ENCODE measurements at regions not wholly inside any gene's neighbourhood (a gene's known extent, or its start where the extent isn't known, plus 50 kb on each side); places are given as distances from the start of the nearest gene placed in this dataset.

DNA sequence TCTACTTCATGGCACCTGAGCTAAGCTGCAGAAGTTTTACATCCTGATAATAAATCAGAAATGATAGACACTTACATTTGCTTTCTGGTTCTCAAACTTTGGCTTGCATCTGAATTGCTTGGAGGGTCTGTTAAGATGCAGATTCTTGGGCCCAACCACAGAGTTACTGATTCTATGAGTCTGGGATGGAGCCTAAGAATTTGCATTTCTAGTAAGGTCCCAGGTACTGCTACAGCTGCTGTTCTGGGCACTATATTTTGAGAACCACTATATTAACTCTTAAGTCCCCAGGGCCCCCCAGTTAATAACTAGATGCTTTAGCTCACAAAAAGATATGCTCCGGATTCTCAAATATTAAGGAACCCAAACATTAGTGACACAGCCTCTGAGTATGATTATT lies 69.8 kb upstream of the DAB2 start:
- DNase-seq = no peak

DNA sequence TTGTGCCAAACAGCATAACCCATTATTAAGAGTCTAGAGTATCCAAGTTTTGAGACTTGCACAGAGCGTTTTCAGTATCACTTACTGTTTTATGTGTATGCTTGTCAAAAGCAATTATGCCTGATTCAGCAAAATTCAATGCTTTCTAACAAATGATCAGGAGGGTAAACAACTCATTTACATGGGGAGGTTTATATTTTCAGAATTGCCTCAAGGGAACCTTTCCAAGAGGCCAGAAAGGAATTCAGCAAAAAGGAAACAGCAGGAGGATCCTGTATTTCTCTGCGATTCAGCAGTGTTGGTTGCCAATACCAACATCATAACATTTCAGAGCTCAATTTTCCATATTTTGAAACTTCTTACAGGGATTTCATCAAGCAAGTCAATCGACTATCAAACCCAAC lies 69.3 kb upstream of the DAB2 start:
- no peak for DNase-seq

DNA sequence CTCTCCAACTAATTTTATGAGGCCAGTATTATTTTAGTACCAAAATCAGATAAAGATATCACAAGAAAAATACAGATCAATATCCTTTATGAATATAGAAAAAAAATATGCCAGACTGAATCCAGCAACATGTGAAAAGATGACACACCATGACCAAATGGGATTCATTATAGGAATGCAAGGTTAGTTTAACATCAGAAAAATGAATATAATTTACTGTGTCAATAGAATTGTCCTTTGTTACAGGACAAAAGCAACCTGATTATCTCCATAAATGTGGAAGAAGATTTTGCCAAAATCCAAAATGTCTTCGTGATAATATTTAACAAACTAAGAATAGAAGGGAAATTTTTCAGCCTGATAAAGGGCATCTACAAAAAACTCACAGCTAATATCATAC lies 66.4 kb upstream of the DAB2 start:
- DNase-seq = no peak

DNA sequence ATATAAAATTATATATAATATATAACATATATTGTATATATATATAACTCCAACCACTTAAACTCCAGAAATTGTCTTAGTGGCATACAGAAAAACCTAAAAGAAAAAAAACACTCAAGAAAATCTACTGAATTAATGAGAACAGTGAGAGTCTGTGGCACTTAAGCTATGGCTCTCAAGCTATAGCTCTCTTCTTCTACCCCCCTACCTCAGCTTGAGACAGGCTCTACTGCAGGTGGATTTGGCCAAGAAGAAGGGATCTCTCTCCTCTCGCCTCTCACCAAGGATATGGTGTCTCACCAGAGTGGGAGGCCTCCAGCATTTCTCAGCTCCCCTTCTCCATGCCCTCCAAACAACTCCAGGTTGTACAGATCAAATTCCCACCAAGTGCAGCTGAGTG lies 64.5 kb upstream of the DAB2 start:
- DNase-seq = no peak

DNA sequence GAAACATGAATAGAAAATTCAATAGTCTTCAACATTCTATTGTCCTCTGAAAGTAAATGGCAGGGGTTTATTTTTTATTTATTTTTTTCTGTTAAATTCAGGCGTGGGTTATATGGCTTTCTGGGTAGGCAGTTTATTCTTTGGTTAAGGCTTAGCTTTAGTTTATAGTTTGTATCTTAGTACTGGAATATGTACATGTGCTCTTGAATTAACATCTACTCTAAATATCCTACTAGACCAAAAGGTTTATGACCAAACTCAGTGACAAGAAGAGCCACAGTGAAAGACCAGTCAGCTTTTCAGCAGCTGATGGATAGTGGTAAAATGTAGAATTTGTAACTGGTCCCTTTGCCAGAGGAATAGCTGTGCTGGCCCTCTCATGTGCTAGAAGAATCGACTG lies 62.0 kb upstream of the DAB2 start:
- no peak for DNase-seq

DNA sequence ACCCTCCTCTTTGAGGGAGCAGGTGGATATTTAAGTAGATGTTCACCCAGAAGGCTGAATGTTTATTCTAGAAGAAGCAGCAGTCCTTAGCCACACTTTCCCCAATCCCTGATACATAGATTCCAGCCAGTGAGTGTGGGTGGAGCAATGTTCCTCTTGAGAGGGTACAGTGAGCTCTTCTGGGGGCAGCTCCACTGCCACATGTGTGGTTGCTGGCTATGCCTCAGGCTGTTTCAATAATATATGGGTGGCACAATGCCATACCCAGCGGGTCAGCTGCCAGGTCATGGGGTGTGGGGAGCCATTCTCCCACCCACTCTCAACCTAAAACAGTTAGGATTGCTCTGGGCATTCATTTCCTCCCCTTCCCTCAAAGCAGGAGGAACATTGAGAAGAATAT lies 61.6 kb upstream of the DAB2 start:
- no peak for DNase-seq

DNA sequence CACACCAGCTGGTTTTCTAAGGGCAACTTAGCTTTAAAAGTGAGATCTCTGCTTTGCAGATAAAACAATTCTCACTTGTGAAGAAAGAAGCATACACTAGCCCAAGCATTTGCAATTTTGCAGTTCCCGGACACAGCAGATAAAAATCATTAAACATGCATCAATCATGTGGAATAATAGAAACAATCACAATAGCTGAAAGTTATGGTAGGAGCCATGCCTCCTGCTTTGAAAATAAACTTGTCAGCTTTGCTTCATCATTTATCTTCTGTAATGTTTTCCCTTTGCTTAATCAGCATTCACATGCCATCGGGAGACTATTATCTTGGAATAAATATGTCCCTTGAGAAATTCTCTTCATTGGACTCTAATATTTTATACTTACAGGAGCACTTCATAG lies 60.3 kb upstream of the DAB2 start:
- DNase-seq = no peak

DNA sequence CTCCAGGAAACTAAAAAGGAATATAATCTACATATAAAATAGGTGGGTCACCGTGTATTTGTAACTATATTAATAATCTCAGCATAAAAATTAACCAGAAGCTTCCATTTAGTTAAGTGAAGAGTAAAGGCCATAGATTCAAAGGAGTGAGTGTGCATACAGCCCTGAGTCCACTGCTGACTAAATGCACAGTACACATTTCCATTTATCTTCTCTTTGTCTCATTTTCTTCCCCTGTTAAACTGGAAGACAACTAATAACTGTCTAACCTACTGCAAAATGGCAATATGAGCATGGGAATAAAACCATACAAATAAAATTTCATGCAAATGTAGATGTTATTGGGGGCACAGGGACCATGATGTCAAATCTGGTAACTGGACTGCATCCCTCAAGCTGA lies 59.9 kb upstream of the DAB2 start:
- no peak for DNase-seq

DNA sequence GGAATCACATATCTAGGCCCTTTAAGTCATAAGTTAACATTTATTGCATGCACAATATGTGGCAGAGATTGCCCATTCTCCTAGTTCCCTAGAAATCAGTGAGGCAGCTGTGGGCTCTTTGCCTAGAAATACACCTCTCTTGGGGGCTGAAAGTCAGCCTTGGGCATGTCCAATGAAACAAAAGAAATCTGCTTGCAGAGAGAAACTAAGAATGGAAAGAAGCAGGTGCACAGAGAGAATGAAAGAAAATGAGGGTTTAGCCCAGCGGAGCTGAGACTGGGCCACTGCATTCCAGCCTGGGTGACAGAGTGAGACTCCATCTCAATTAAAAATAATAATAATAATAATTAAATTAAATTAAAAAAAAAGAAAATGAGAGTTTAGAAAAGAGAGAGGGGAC lies 57.3 kb upstream of the DAB2 start:
- DNase-seq = no peak

DNA sequence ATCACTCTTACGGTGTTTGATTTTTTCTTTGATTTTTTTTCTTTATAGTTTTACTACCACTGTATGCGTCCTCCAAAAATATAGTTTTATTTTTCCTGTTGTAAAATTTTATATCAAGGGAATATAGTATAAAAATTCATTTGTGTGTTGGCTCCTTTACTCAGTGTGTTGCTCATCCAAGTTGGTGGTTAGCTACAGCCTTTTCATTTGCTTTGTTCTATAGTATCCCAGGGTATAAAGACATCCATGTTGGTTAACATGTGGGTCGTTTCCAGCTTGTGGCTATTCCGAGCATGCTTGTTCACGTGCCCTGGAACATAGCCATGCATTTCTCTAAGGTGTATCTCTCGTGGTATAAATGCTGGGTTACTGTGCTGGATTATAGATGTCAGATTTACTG lies 54.8 kb upstream of the DAB2 start:
- DNase-seq = no peak

DNA sequence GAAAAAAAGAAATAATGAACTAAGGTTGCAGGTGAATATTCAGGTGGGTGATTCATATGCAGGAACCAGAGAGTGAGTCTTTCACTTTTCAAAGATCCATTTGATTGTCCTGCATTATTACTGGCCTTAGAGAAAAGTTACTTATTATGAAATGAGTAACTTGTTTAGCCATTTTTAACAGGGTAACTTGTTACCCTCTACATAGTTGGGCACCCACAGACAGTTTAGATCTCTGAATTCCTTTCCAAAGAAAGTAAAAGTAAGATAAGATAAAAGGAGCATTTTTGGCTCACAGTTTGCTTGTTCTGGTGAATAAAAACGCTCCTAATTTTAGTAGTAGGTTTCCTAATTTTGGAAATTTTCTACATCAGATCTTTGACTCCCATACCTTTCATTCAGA lies 54.1 kb upstream of the DAB2 start:
- no peak for DNase-seq

DNA sequence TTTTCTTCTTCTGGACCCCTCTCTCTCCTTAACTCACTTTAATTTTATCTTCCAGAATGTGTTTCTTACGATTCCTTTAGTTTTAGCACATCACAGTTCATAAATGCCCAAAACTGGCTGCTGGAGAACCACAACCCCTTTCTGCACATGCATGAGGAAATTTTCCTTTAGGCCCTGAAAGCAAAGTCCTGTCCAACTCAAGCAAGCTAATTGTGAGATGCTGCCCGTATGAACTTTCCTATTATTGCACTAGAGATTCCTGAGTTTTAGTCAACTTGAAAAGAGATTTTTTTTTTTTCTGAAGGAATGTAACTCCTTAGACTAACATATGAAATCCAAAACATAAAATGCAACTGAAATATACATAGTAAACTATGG lies 52.1 kb upstream of the DAB2 start:
- no peak for DNase-seq

DNA sequence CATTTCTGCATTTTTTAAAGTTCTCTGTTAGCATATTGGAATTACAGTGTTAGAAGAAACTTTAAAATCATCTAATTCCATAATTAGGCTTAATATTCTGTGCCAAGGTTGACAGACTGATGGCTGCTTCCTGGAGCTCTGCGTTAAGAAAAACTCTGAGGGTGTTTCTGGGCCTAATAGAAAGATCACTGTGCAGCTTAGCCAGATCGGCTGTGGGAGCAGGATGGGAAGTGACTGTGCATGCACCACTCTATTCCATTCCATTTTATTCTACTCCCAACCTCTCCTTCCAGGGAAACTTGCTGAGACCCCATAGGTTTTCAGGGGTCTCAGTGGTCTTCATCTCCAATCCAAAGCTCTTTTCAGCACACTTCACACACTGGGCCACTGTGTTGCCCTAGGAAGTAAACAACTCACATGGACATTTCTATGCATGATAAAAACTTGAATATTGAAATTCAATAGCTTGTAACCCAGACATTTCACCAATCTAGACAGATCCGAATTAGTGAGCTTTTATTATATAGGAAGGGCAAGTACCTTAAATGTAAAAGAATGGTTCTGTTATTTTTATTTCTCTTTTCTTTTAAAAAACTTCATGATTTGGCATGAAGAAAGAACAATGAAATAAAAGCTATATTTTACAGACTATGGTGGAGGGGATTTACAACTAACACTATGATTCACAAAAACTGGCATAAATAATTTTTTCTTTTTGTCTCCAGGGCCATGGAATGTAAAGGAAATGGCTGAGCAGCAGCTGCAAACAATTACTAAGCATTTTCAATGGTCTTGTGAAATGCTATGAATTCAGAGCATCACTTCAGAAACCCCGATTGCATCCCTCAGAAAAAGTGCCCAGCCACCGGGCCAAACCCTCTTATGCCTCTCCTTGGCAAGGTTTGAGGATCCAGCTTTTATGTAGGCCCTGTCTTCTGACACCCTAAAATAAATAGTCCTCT lies 51.4 kb upstream of the DAB2 start:
- DNase-seq = no peak

DNA sequence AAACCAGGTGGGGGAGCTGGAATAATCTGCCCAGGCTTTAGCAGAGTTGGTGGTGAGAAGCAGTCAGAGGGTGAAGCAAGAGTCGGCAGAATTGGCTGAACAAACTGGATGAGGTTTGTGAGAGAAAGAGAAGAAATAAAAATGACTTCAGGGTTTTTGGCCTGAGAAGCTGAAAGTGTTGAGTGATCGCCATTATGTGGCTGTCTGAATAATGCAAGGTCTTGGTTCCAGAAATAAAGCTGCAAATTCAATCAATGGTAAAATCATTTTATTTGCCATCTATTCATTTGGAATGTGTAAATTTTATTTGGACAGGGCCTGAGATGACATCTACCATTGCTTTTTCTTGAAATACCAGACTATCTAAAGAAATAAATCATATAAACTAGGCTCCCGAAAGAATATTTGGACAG lies 50.4 kb upstream of the DAB2 start:
- DNase-seq = no peak
